Testis (tissue), 2 donors: ENCODE measurements at regions not wholly inside any gene's neighbourhood (a gene's known extent, or its start where the extent isn't known, plus 50 kb on each side); places are given as distances from the start of the nearest gene placed in this dataset.
A peak's percentile ranks its signal among the peaks of the same experiment; 100 is the strongest.

Experiments used
- DNase-seq: peaks from one replicate; pipeline ENCODE4 v3.0.0-alpha.2; 2019
- H3K27ac ChIP-seq, 2 donors: fragments of 200-600 bp; sonication (generic); one replicate each; pipeline ENCODE4 v1.5.1; 2019
- H3K27me3 ChIP-seq: fragments of 200-600 bp; sonication (generic); one replicate; pipeline ENCODE4 v1.5.1; 2019
- H3K36me3 ChIP-seq: fragments of 200-600 bp; sonication (generic); one replicate; pipeline ENCODE4 v1.5.1; 2017; ENCODE audit warnings: low read depth; ENCODE audit errors: missing control alignments
- H3K4me1 ChIP-seq: fragments of 200-600 bp; sonication (generic); one replicate; pipeline ENCODE4 v1.5.1; 2019
- H3K4me3 ChIP-seq, 2 donors: fragments of 200-600 bp; sonication (generic); one replicate each; pipeline ENCODE4 v1.5.1; 2017 to 2019
- H3K9me3 ChIP-seq: fragments of 200-600 bp; sonication (generic); one replicate; pipeline ENCODE4 v1.5.1; 2017
- POLR2A ChIP-seq: fragments of 450-650 bp; IDR thresholded peaks from one replicate; pipeline ENCODE4 v1.6.1; 2017; ENCODE audit warnings: antibody characterized with exemption, mild to moderate bottlenecking, moderate library complexity
- WGBS, 2 donors: methylation state at CpG; one replicate each; pipeline ENCODE4 v1.1.5; 2018; 5-methylcytosine and 5-hydroxymethylcytosine counted together
- intact Hi-C: fragments of 100-400 bp; cut with DNase I; formaldehyde crosslinking; loops from one replicate; pipeline ENCODE4 v1.15.1; 2023; ENCODE audit warnings: low total_unique reads
- TF ChIP-seq, protein P1 (sequence below), 3 experiments: fragments of 450-650 bp in 2 of 3; fragments of 200-600 bp in 1 of 3; sonication (generic) in 1 of 3; IDR thresholded peaks; one replicate each; pipeline ENCODE4 v1.5.1; 2016 to 2019; ENCODE audit warnings: antibody characterized with exemption in 3 of 3, mild to moderate bottlenecking in 2 of 3, moderate library complexity in 1 of 3

DNA sequence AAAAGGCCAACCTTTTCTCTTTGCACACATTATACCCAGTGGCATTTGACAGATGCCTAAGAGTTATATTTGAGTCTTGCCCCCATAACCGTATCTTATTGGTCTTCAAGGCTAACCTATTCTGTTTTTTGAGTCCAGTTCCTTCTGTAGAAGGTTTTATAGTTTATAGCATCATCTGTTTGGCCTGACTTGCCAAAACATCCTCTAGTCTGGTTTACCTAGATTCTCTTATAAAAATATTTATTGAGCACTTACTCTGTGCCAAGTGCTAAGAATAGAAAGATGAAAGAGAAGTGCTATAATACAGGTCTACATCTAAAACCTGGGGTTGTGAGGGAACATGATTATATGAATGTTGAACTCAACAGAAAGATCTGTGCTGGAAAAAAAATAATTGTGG is 55.9 kb upstream of the PIP4K2A start:
- 83 to 89% methylated on average over 1 of the region's 1 CpG for WGBS, 2 donors
- intact Hi-C loops: no loop called here
- no peak for TF ChIP-seq POLR2A
- TF ChIP-seq, protein P1, sequence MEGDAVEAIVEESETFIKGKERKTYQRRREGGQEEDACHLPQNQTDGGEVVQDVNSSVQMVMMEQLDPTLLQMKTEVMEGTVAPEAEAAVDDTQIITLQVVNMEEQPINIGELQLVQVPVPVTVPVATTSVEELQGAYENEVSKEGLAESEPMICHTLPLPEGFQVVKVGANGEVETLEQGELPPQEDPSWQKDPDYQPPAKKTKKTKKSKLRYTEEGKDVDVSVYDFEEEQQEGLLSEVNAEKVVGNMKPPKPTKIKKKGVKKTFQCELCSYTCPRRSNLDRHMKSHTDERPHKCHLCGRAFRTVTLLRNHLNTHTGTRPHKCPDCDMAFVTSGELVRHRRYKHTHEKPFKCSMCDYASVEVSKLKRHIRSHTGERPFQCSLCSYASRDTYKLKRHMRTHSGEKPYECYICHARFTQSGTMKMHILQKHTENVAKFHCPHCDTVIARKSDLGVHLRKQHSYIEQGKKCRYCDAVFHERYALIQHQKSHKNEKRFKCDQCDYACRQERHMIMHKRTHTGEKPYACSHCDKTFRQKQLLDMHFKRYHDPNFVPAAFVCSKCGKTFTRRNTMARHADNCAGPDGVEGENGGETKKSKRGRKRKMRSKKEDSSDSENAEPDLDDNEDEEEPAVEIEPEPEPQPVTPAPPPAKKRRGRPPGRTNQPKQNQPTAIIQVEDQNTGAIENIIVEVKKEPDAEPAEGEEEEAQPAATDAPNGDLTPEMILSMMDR (IDR thresholded peaks at IDR 0.05): no peak
- Histone ChIP-seq H3K4me1 (peaks cover 6% of the 10 kb centered on the region), H3K9me3 (no peaks in the 10 kb centered on the region), H3K27me3 (no peaks in the 10 kb centered on the region), H3K36me3 (no peaks in the 10 kb centered on the region), H3K4me3 (no peak overlapping the region), H3K27ac (no peak overlapping the region)
- DNase-seq: no peak

DNA sequence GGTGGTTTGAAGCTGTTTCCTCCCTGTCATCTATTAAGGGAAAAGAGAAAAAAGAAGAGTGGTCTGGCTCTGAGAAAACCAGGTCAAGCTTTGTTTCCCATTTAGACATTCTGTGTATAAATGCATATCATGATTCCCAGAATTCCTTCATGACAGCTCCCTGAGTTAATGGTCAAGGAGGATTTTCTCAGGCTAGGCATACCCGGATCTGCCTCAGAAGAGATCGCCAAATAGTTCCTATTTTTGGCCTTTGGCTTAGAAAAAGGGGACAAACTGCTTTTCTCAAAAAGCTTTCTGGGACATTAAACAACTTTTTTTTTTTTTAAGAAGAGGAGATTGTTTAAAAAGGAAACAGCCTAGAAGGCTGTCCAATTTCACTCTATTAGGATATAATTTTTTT is 53.5 kb upstream of the PIP4K2A start:
- H3K9me3 ChIP-seq: no peaks in the 10 kb centered on the region
- 52 to 64% methylated on average over 2 of the region's 2 CpGs for WGBS, 2 donors
- H3K27ac ChIP-seq: no peak overlapping the region
- intact Hi-C loops: no loop called here
- peaks cover 6% of the 10 kb centered on the region for H3K4me1 ChIP-seq
- H3K27me3 ChIP-seq: no peaks in the 10 kb centered on the region
- no peaks in the 10 kb centered on the region for H3K36me3 ChIP-seq
- TF ChIP-seq POLR2A: no peak
- TF ChIP-seq, protein P1 (IDR thresholded peaks at IDR 0.05): no peak
- H3K4me3 ChIP-seq: no peak overlapping the region
- no peak for DNase-seq

DNA sequence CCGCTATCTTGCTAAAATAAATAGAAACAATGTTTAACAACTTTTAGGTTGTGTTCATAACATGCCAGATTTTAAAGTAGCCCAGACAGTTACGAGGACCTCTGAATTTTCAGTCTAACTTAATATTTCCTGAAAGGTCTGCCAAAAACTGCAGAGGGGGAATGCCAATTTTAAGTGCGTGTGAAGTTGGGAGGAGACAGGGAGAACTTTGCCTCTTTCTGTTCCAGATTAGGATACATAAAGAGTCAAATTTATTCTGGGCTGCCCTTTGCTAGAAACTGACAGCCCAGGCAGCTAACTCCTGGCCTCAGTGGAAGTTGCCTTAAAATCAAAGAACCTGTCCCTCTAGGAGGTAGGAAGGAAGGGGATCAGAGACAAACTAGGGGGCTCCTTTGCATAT is 52.3 kb upstream of the PIP4K2A start:
- no peaks in the 10 kb centered on the region for H3K36me3 ChIP-seq
- intact Hi-C loops: no loop called here
- 27 to 40% methylated on average over 3 of the region's 3 CpGs for WGBS, 2 donors
- H3K4me1 ChIP-seq: peaks cover 6% of the 10 kb centered on the region
- no peak for TF ChIP-seq POLR2A
- TF ChIP-seq, protein P1 (IDR thresholded peaks at IDR 0.05): no peak
- no peaks in the 10 kb centered on the region for H3K27me3 ChIP-seq
- H3K9me3 ChIP-seq: no peaks in the 10 kb centered on the region
- no peak overlapping the region for H3K27ac ChIP-seq
- no peak for DNase-seq
- H3K4me3 ChIP-seq: no peak overlapping the region

DNA sequence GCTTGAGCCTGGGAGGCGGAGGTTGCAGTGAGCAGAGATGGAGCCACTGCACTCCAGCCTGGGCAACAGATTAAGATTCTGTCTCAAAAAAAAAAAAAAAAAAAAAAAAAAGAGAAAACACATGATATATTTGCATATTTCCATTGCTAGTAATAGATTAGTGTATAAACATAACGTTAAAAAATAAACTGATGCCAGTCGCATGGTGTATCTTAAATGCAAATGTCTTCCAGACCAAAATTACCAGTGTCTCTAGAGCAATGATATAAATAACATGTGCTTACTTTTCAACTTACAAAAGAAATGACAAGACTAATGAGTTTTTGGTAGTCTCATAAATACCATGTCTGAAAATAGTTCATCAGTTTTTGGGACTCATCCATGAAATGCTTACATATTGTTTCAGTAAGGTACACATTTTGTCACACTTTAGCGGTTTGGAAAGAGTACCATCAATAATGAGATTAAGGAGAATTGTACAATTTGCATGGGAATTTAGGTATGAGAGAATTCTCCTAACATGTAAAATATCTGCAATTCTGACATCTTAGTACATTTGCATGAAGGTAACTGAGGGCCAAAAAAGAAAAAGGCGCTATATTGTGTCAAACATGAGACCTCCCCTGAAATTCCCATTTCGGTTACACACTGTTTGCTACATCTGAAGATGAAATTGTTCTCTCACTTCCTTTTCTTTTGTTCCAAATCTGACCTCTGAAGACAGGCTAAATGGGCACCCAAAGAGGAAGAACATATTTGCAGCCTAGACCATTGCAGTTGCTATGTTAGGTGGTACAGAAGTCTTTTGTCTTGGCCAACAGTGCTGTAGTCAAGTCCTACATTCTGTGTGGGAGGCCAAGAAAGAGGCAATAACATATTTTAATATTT is 51.5 kb upstream of the PIP4K2A start:
- 80 to 85% methylated on average over 6 of the region's 6 CpGs for WGBS, 2 donors
- Histone ChIP-seq H3K27ac (no peak overlapping the region), H3K27me3 (no peaks in the 10 kb centered on the region), H3K4me1 (peaks cover 6% of the 10 kb centered on the region), H3K36me3 (no peaks in the 10 kb centered on the region), H3K9me3 (no peaks in the 10 kb centered on the region), H3K4me3 (no peak overlapping the region)
- intact Hi-C loops: no loop called here
- TF ChIP-seq, protein P1 (IDR thresholded peaks at IDR 0.05): no peak
- no peak for TF ChIP-seq POLR2A
- DNase-seq: no peak

DNA sequence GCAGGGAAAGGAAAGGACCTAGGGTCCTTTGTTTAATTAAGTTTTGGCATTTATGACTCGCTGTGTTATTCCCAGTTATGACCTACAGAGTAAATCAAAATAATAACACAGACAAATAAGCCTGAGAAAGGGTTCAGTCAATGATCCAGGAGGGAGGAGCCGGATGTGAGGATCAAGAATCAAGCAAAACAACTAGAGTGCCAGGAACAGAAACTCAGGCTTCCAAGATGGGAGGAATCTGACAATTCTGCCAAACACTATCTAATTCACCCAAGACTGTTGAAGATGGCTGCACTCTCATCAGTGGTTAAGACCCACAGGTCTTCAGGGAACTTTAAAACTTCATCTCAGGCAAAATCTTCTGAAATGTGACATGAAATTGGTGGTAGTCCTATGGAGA is 50.3 kb upstream of the PIP4K2A start:
- Histone ChIP-seq H3K36me3 (no peaks in the 10 kb centered on the region), H3K4me3 (no peak overlapping the region), H3K27ac (no peak overlapping the region), H3K4me1 (peaks cover 6% of the 10 kb centered on the region), H3K27me3 (no peaks in the 10 kb centered on the region), H3K9me3 (no peaks in the 10 kb centered on the region)
- no peak for TF ChIP-seq POLR2A
- TF ChIP-seq, protein P1 (IDR thresholded peaks at IDR 0.05): no peak
- DNase-seq: peak; percentile 37
- WGBS, 2 donors: 59 to 67% methylated on average over 2 of the region's 2 CpGs
- intact Hi-C loops: no loop called here
